HG02852 (cell line): ENCODE measurements at regions not wholly inside any gene's neighbourhood (a gene's known extent, or its start where the extent isn't known, plus 50 kb on each side); places are given as distances from the start of the nearest gene placed in this dataset.

Experiments
- ATAC-seq: cut with Tn5 transposase; IDR thresholded peaks from one replicate; pipeline ENCODE4 v1.9.1; 2021; ENCODE audit warnings: mild to moderate bottlenecking, moderate library complexity; ENCODE audit not compliant: unreplicated experiment

DNA sequence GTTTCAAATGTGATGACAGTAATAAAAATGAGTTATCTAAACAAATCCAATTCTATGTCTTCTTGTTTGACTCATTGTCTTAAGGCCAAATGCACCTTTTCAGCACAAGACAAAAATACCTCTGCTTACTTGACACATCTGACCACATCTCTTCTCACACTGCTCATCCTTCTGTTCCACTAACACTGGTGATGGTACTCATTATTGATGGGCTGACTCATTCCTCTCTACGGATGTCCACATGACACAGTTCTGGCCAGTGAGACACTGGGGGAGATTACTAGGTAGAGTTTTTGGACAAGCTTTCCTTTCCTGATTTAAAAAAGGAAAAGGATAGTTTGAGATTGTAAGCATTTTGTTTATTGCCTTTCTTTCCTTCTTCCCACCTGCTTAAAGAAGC, 410.6 kb upstream of the THRB start:
- no peak for ATAC-seq

- ATAC-seq = no peak
Observed at GRCh38 chr3:24907106-24907505, 412.5 kb upstream of the THRB start.

DNA sequence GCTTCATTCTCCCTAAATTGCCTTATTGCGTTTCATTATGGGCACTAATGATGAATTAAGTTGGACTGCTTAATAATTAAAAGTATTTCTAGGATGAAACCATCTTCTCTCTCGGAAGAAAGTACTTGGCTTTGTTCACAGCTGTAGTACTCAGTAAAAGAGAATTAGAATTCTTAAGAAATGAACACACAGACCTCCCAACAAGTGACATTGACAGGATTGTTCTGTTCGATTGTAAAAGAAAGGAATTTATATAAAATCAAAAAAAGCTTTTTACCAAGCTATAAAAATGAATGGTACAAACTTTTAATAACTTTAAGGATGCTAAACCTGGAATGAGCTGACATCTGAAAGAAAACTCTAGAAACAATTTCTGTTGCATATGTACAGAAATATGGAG, 416.4 kb upstream of the THRB start:
- no peak for ATAC-seq

- no peak for ATAC-seq
Observed at GRCh38 chr3:24915639-24916038, 421.0 kb upstream of the THRB start.

DNA sequence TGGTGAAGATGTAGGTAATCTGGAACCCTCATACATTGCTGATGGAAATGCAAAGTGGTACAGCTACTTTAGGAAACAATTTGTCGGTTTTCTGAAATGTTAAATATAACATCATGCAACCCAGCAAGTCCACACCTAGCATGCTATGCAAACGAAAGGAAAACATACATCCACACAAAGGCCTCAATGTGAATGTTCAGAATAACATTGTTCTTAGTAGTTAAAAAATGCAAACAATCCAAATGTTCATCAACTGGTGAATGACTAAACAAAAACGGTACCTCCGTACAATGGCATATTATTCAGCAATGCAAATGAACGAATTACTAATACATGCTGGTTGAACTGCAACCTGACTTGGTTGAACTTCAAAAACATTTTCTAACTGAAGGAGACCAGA, 423.3 kb upstream of the THRB start:
- no peak for ATAC-seq

DNA sequence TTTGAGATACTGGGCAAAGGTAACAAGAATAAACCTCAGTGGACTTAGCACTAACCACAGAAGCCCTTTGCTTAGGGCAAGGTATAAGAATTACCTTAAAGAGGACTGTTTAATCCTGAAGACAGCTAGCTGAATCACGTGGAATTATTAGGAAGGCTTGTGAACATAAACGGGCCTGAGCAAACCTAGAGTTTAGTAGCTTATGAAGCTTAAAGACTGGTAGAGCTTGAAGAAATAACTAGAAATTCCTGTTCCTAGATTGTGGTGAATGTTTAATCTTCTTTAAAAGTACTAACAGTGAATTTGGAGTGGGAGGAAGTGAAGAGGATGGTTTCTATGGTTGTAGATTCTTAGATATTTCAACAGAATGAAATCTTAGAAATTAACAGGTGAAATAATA, 428.9 kb upstream of the THRB start:
- no peak for ATAC-seq

DNA sequence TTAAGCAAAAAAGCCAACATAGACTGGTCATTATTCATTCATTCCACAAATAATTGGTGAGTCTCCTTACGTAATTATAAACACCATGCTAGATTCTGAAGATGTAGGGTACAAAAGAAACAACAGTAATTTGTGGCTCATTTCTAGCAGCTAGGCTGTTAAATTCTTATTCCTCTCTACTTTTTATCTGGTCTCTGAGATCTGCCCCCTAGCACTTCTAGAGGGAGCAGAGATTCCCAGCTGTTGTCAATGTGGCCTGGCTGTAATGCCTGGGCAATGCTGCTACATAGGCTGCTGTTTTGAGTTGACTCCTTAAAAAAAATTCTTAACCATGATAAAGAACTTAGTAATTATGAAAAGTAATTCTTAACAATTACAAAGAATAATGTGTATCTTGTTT, 434.9 kb upstream of the THRB start:
- ATAC-seq = no peak

DNA sequence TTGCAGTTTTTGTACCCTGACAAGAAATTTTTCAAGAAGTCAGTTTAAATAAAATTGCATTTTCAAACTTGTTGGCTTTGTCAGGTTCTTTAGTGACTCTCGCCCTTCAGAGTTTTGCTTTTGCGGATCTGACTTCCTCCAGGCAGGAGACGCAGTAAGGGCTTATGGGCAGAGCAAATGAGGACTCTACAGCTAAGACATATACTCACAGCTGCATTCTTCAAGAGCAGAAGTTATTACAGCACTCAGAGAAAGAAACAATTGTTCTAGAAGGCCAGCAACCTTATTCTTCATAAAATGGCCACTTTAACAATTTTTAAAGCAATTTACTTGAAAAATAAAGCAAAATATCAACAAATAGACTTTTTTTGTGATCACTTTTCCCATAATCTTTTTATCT, 438.8 kb upstream of the THRB start:
- no peak for ATAC-seq

DNA sequence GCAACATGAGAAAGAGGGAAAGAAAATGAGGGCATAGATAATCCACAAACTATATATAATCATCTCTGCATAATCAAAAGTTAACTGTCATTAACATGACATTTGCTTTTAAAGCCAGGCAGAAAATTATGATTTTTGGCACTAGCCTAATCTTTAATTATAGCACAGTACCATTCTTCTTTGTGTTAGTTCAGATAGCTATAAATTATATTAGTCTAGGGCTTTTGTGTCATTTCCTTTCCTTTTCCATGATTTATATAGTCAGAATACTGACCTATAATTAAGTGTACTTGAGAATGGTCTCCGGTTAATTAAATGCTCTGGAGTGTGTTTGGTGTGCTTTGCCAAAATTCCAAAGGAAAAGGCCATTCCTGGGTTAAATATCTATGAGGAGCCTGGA, 441.9 kb upstream of the THRB start:
- no peak for ATAC-seq

DNA sequence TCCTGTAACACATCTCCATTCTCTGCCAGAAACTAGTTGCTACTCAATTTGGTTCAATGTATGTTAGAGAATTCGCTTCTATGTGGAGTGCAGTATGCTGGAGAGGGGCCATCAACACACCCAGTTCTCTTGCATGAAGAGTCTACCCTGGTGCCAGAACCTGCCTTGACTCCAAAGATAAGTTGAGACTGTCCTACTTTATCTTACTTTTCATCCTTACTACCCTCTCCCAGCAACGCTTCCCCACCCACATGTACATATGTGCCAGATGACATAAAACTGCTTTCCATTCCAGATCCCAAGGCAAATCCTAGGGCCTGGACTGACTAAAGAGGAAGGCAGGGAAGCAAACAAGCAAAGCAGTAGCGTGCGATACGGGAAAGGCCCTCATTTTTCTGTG, 442.6 kb upstream of the THRB start:
- no peak for ATAC-seq

DNA sequence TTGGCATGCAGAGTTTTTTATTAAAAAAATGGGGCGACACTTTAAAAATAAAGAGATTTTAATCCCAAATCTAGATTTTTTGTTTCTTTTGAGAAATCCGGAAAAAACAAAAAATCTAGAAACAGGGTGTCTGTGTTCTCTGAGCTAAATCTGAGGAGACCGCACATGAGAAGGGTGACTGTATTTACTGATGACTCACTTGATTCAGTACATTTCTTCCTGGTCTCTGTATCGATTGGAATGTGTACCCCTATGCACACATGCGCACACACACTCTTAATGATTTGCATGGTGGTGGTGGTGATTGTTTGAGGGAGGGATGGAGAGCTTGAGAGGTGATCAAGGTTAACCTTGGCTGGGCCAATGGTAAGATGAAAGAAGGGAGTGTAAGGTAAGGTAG, 443.1 kb upstream of the THRB start:
- ATAC-seq = no peak

- no peak for ATAC-seq
Observed at GRCh38 chr3:24943961-24944360, 449.3 kb upstream of the THRB start.

- ATAC-seq = no peak
Observed at GRCh38 chr3:24944805-24945520, 450.3 kb upstream of the THRB start.

DNA sequence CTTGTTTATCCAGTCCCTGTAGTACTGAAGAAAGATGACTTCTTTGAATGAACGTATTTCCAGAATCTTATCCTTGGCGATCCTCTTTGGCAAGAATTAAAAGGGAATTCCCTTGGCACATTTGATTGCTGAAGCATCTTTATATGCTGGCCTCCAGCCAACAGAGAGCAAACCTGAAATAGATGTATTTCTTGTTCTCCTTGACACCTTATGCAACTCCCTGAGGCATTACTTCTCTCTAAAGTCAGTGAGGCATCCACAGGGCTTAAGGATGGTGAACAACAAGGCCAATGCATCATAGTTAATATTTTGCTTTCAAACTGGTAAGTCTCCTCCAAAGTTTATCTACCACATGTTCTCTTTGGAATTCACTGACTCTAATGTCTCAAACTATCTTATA, 450.9 kb upstream of the THRB start:
- ATAC-seq = no peak

GRCh38 chr3:24947103-24947502, 452.5 kb upstream of the THRB start:
- no peak for ATAC-seq

DNA sequence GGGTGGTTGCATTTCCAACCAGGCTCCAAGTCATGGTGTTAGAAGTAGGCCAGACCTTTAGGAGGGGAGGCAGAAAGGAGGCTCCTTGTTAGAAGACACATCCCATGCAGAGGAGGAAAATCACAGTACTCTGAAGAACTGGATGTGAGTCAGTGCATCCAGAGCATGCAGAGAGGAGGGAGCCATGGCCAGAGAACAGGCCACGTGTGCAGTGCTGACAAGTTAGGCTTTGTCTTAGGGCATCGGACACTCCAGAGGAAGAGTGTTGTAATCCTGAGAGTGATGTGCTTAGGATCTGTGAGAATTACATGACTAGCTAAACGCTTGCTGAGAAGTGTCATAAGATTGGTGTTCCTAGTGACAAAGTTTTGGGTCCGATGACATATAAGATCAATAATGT, 456.5 kb upstream of the THRB start:
- no peak for ATAC-seq

DNA sequence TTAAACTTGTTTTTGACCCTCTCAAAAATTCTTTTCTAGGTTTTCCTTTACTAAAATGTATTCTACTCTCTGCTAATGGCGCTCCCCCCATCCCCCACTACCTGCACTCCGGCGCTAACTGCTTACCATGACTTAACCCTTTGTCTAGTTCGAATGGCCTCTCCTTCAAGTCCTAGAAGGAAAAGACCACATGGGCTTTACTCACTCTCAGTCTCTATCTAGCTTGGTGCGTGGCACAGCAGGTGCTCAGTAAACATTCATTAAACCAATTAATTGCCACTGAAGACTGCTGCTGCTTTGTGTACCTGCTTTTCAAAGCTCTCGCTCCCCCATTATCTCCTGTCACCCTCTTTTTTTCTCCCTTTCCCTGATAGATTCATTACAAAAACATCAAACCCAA, 457.7 kb upstream of the THRB start:
- no peak for ATAC-seq

- no peak for ATAC-seq
Observed at GRCh38 chr3:24953060-24953771, 458.6 kb upstream of the THRB start.

GRCh38 chr3:24956613-24957012, 462.0 kb upstream of the THRB start:
- ATAC-seq = no peak

DNA sequence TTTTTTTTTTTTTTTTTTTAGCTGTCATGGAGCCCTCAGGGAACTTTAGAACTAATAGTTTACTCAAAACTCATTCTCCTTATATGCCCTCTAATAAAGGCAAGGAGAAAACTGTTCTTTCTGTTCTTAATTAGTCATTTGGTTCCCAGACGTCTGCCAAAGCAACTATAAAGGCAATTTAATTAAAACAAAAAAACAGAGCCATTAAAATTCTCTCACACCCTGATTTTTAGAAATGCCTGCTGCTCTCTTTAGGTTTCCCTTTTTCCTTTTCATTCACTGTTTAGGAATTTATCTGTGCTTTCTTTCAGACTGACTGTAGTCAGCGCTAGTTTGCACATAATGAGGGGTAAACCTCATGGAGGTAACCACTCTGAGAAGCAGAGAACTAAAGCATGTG, 463.6 kb upstream of the THRB start:
- ATAC-seq = no peak

- no peak for ATAC-seq
Observed at GRCh38 chr3:24958910-24959447, 464.3 kb upstream of the THRB start.

DNA sequence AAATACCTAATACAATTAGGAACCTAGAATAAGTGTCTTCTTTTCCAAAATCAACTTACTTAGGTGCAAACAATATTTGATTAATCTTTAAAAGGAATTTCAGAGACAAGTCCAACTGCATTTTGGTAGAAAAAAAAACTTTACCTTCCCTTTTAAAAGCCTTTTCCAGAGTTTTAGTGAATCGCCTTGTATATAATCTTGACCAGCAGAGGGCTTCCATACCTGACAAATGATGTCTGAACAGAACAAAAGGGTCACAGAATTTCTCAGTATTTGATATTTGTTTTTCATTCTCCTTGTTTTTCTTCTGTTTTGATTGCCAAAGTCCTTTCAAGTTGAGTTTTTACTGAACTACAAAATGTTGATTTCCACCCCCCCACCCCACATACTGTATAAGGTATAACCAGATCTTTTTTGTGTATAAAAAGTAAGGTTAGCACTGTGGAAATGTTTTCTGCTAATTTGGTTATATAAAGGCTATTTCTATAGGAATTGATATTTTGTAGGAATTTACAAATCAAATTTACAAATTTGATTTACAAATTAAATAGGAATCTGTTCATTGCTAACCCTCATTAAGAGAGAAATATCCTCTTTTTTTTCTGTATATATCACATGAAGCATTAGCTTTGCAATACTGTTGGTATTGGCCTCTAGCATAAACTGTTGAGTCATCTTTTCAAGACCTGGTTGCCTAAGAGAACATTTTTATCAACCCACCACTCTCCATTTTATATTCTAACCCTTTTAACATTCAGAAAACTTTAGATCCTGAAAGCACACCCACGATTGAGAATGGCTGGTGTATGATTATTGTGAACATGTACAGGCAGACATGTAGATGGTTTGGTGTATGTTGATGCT, 464.1 kb upstream of the RARB start:
- ATAC-seq = no peak
